Fibroblast of skin of scalp (primary cell): ENCODE measurements at regions not wholly inside any gene's neighbourhood (a gene's known extent, or its start where the extent isn't known, plus 50 kb on each side); places are given as distances from the start of the nearest gene placed in this dataset.
A peak's percentile ranks its signal among the peaks of the same experiment; 100 is the strongest.

Experiments
- DNase-seq: peaks from one replicate; pipeline ENCODE4 v3.0.0-alpha.2; 2013

DNA sequence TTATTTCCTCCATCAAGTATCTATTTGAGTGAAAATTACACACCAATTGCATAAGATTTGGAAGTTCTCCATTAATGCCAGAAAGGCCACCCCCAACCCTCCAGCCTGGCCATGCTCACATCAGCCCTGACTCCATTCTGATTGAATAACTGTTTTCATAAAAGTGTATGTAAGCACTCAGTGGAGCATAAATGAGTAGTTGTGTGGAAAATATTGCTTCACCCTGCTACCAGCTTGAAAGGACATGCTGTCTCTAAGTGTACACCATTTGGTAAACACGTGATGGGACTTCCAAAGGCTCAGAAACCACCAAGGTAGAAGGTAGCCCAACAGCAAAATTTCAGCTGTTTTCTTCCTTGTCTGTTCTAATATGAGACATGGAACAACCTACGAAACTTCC, 393.8 kb downstream of the ZNF385D start:
- DNase-seq = no peak

DNA sequence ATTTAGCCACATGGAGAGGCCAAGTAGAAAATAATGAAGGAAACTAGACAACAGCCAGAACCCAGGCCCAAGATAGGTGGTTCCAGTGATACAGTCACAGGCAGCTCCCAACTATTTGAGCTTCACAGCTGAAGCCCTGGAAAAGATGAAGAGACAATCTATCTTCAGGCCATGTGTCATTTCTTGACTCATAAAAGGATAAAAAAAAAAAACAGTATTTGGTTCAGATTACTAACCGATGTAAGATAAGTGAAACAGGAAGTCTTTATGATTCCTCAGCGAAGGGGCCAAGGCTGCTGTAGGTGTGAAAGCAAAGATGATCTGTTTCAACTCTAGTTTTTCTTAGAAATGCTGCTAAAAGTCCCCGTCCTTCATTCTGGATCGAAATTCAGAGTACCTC, 394.6 kb downstream of the ZNF385D start:
- peak; percentile 5 for DNase-seq

DNA sequence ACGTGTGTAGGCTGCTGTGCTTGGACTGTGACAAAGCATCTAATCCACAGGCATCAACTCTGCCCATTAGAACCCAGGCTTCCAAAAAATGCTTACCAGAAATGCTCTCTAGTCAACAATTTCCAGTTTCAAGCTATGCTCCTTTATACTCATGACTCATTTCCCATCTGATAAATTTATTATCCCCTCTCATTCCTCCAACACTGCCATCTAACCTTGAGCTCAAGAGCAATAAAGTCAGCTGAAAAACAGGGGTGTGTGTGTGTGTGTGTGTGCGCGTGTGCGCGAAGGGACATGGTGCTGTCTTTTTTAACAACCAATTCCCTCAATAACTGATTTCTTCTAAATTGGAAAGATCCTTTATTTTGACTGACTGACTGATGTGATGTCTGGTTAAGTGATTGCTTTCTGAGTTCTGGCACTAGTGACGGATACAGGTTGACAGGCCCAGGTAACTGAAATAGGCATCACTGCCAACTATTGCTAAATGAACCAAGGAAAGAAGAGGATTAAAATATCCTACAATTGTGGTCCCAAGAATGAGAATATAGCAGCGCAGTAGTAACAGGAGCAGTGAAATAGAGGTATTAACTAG, 405.5 kb downstream of the ZNF385D start:
- DNase-seq = no peak

DNA sequence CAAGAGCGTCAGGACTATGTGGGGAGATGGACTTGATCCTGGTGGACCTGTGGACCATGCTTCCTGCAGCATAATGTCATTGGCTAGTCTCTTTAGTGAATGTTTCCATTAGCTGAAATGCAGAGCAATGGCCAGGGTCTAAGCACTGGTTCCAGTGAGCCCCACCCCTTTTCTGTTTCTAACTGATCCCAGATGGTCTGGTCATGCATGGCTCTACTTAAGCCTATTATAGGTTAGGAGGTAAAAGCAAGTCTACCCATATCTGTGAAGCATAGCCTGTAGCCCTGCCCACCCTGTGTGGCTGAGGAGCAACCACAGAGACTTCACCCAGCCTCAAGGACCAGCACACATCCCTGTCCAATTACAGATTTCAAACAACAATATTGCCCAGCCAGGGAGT, 419.2 kb downstream of the ZNF385D start:
- DNase-seq = no peak

DNA sequence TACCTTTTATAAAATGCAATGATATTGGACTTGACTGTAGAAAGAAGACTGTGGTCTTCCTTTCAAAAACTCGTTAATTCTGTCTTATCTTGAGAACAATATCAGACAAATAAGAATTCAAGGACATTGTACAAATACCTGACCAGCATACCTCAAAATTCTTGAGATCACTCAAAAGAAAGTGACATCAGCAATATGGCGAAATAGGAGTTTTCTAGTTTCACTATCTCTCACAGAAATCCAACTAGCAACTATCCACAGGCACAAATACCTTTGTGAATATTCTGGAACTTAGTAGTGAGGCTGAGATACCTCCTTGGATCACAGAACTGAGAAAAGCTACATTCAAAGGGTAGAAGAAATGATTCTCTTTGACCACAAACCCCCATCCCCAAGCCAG, 419.7 kb downstream of the ZNF385D start:
- no peak for DNase-seq

DNA sequence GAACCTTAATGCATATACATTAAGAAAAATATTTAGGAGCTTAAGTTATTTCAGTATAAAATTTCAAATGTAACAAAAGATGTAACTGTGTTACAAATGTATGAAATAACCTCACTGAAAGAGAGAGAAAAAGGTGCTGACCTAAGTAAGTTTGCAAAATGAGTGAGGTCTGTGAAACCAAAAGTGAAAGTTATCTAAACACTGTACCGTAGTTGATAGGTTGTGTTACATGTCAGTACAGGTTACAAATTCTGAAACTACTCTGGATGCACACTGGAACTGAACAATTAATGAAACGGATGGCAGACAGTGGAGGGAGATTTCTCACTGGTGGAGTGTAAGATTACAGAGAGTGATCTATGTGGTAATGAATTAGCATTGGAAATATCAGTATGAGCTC, 420.7 kb downstream of the ZNF385D start:
- no peak for DNase-seq

DNA sequence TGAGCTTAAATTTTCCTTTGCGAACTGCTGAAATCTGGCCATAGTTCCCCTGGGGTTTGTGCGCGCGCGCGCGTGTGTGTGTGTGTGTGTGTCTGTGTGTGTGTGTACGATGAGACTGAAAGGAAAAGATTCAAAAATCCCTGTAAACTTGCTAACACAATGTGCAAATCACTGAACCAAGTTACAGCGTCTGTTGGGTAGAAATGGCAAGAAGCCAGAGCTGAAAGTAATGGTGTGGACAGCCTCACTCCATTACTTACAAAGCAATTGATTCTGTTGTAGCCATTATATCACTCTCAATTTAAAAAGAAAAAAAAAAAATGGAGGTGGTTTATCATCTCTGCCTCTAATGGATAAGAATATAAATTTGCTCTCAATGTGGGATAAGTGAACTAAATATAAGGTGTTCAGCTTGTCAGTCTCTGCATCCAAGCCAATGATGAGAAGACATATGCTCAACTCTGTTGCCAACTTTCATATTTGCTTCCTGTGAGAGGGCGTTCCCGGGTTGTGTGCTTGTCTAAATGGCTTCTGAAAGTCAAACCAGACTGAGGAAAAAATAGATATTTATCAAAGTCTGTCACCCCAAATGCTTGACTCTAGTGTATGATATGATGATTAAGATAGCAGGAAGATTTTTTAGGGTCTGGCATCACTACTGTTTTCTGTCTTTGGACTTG, 422.2 kb downstream of the ZNF385D start:
- DNase-seq = no peak

DNA sequence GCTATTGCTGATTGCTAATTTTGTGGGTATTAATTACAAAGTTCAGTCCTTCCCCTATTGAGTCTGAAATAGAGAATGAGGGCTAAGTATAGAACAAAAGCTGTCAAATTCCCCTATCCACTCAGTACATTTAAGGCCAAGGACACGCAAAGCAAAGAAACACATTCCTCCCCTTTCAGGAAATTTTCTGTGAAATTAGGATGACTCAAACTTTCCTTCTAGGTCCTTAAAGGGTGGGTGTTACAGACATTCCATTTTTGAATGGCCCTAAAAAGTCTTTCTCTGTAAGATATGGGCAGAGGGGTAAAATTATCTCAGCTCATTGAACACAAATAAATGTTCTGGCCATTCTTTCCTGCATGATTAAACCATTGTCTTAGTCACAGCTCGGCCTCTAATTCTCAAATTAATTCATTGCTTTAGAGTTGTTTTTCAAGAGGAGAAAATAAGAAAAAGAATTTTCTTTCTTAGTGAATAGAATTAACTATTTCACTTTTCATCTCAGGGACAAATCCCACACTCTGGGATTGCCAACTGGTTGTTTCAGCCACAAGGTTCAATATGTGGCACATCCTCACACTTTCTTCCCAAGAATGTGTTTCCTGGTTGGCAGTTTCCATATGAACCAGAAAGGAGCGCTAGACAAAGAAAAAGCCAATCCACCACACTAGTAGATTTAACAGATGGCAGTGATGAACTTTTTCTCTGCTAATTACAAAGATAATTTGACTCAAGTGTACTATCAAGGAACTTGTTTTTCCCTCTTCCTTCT, 424.1 kb downstream of the ZNF385D start:
- DNase-seq = peak; percentile 79

DNA sequence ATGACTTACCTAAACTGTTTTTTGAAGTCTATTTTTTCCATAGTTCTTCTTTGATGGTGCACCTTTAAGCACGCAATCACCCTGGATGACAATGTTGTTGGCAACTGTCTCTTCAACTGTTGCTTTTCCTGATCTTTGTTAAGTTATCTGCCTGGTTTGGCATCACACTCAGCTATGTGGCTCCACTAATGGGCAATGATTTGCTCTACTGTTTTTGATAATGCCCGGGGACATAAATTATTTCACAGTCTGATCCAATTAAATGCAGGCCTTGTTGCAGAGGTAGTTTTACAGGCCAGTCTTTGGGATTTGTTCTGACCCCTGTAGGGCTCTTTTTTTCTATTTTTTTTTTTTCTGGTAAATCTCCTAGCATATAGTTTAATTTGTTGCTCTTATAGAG, 436.3 kb downstream of the ZNF385D start:
- no peak for DNase-seq

DNA sequence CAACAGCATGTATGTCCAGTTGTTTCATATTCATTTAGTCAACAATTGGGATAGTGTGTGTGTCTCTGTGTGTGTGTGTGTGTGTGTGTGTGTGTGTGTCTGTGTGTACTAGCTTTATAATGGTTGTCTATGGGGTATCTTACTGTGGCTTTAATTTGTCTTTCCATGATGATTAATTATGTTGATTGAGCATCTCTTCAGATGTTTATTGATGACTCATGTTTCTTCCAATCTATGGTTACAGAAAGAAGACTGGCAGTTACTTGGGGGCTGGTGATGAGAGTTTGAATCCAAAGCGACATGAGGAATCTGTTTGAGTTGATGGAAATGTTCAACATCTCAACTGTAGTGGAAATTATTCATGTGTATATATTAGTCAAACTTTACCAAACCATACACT, 440.1 kb downstream of the ZNF385D start:
- no peak for DNase-seq

DNA sequence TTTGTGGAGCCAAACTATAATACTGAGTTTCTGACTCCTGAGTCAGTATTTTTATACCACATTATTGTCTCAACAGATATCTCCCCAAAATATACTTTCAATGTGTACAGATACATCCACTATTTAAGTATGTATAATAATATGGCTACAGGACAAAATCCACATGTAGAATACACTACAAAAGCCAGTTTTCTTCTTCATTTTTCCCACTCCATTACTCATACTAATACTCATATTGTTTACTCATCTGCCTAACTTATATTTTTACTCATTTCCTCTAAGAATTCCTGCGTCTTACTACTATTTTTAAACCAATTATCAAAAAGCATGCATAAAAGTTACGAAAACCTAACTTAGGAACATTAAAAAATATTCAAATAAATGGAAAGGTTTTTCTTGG, 440.8 kb downstream of the ZNF385D start:
- peak; percentile 21 for DNase-seq

DNA sequence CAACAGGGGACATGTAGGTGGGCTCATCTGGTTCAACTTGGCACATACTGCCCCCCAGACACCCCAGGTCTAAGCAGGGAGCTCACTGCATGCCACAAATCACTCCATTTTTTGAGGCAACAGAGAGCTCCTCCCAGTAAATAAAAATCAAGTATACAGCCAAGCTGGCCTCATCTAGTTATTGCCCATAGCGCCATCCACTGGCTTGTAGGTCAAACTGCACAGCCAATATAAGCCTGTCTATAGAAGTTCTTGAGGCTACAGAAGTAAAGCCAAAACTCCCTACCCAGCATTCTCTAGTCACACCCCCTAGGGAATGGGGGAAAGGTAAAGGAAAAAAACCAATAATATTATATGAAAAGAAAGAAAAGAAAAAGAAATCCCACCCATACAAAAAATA, 453.7 kb downstream of the ZNF385D start:
- no peak for DNase-seq

DNA sequence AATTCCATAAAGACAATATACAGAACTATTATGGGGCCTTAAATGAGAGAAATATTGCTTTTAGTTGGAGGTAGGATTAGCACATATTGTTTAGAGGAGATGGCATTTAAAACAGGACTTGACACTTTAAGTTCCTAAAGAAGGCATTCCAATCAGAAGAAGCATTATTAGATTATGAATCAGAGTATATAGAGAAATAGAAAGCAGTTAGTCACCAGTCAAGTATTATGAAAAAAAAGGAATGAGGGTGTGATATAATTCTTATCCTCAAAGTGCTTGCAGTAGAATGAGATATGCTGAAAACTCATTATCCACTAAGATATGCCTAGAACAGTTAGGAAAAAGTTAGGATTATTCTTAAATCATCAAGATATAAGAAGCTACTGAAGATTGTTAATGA, 456.2 kb downstream of the ZNF385D start:
- peak; percentile 69 for DNase-seq

DNA sequence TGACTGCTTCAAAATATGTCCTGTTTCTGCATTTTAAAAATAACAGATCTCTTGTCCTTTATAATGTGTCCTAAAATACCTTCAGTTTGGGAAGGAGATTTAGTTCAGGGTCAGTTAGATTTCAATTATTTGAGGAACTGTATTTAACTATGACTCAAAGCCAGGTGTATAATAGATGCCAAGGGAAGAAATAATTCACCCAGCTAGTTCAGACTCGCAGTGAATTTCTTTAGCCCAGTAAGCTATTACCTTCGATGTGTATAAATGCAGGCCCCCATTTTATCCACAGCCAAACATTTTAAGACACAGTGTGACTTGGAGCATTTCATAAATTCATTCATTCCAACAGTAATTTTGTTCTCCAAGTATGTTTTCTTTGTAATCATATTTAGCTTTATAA, 458.0 kb downstream of the ZNF385D start:
- no peak for DNase-seq

DNA sequence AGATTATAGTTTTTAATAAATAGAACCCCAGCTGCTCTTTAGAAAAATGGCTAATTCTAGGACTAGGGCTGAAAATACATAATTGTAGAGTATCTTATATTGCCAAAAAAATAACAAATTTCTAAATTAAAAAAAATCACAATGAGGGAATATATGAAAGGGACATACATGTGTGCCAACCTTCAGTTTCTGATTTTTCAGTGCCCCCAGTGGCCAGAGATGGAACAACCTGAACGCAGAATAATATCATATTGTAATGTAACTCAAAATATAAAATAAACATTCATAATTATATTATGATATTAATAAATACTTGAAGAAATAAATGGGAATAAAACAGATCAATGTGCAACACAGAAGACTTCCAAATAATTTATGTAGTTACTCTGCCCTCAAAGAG, 460.5 kb downstream of the ZNF385D start:
- DNase-seq = no peak

DNA sequence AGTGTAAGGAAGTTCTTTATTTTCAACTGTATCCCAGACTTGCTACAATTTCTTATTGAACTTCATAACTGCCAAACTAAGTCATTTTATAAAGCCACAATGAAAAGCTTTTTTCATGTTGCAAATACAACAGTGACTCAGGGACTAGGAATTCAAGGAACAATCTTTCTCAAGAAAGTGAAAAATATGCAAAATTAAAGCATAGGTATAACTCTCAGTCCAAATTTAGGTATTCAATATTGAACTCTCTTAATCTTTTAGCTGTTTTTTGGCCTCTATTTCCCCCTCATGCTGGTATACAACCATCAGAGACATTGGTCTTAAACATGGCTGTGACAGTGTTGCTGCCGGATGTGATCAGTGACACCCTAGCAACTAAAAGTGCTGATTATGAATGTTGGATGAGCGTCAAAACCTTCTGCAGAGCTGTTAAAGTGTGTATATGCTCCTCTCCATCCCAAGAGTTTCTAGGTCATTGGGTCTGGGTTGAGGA, 476.9 kb downstream of the ZNF385D start:
- peak; percentile 57 for DNase-seq

DNA sequence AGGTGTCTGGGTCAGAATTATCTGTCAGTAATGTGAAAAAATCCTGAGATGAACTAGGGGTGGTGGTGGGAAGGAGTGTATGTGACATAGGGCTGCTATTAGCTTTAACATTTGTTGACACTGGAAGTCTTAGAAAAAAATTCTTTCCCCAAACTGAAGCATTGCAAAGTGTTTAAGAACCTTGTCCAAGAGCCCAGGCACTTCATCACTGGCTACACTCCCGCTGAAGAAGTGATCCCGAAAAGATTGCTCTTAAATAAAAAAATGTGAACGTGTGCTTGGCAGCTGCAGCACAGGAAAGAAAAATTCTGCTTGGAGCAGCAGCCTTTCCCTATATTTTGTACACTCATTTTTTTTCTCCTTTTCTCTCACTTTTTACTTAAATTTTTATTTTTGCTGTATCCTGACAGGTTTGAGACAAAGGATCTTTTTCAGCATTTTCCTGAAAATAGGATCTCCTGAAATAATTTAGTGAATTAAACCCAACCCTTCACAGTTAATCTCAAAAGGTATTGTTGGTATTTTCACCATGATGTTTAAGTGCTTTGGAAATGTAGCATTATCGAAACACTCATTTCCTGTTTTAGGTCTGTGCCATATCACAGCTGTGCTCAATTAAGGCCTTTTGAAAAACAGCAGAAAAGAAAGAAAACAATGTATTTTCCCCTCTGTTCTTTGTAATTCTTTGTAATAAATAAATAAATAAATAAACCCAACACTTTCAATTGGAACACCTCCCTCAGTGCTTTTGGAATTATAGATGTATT, 477.6 kb downstream of the ZNF385D start:
- peak; percentile 43 for DNase-seq

DNA sequence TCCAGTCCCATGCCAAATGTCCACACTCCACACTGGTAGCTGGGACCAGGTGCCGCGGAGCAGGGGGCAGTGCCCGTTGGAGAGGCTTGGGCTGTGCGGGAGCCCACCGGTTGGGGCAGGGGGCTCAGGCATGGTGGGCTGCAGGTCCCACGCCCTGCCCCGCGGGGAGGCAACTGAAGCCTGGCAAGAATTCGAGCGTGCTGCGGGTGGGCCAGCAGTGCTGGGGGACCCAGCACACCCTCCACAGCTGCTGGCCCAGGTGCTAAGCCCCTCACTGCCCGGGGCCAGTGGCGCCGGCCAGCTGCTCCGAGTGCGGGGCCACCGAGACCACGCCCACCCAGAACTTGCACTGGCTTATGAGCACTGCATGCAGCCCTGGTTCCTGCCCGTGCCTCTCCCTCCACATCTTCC, 479.4 kb downstream of the ZNF385D start:
- DNase-seq = no peak

DNA sequence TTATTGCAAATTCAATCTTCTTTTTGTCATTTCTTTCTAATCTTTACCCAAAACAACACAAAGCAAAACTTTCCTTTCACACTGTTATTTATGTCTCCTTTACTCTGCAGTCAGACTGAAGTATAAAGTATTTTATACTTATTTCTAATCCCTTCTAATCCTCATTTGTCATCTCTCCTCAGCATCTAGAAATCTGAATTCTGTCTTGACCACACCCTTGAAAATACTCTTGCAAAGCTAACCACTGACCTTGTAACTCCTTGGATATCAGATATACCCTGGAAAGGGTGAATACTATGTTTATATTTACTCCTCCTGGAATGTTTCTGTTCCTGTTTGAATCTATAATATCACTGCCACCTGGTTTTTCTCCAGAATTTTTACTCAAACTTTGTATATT, 481.1 kb downstream of the ZNF385D start:
- no peak for DNase-seq

DNA sequence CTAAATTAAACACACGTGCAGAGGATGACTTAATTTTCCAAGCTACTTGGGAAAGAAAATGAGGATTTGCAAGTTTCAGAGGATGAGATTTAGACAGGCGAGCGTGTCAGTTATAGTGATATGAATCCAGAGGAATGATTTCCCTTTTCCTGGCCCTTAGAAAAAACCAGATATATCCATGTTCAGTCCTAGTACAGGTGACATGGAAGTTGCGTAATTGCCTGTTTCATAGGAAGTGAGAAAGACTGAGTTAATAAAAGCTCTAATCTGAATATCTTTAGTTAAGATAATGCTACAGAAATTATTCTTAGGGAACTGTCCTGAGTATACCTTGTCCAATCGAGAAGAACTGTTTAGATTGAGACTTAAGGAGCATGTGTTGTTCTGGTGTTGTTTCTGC, 490.5 kb downstream of the ZNF385D start:
- DNase-seq = no peak

DNA sequence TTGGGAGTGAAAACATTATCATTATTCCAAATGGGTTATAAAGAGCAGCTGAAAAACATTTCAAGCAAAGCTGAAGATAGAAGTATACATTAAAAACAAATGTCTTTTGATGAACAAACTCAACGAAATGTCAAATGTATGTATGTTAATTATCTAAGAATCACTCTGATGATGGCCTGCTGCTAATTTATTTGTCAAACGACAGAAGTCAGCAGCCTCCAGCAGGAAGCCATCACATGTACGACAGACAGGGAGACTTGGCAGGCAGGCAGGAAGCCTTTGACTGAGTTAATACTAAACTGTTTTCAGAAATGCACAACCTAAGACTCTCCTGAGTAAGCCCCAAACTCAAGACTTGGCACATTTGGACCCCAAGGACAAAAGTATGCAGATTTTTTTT, 491.1 kb downstream of the ZNF385D start:
- DNase-seq = no peak

DNA sequence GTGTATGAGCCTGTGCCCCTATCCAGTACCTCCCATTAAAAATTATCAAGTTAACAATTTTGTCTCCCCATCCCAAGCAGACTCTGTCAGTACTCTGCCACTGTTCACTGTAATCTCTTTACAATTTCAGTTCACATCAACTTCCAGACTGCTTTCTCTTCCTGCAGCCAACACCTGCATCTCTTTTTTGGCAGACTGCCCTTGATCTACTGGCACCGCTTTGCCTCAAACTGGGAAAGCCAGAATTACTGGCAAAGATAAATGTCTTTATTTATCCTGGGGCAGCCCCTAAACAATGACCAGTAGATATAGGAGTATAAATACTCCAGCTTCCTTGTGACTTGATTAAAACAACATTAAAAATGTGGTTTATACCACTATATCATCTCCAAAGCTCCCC, 494.1 kb downstream of the ZNF385D start:
- DNase-seq = no peak

DNA sequence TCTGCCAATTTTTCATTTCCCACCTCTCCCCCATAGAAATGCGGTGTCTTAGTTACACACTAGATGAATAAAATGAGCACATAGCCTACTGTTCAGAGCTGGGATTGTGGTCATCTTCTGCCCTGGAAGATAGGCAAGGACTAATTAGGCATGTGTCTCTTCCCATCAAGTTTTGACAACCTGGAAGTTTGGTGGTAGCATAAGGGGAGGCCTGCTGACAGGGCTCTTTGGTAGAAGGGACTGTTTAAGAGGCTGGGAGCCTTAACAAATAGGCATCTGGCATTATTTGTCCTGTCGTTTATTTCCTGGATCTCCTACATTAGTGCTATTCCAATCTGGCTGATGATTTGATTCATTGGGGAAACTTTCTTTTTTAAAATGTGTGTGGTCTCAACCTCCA, 512.3 kb downstream of the ZNF385D start:
- no peak for DNase-seq
